ENCODE measurements at regions not wholly inside any gene's neighbourhood (a gene's known extent, or its start where the extent isn't known, plus 50 kb on each side); places are given as distances from the start of the nearest gene placed in this dataset.

GRCh38 chr14:34051966-34052657 lies 101.2 kb upstream of the EGLN3 start:
- no peak overlapping the region for H3K27ac ChIP-seq (ENCODE audit: extremely low read length, insufficient read depth, low read length)
- DNase-seq (ENCODE audit: low spot score) = peak; percentile 95
- no peaks in the 10 kb centered on the region for H3K36me3 ChIP-seq (replicated peaks in 1 of 2; ENCODE audit: control insufficient read depth in 1 of 2, insufficient read depth in 2 of 2, low read length in 2 of 2)
- no peaks in the 10 kb centered on the region for H3K79me2 ChIP-seq (ENCODE audit: insufficient read depth, low read length)
- 29% methylated on average over 5 of the region's 5 CpGs for WGBS (ENCODE audit: low lambda C conversion rate)
- no peak for FAIRE-seq
- peak overlapping the region; percentile 43 for H3K4me2 ChIP-seq (ENCODE audit: low read depth, low read length)
- CTCF ChIA-PET (ENCODE audit: low intra/inter-chr PET ratio, low total read pairs) = no interaction called here
- BruUV-seq (replicated peaks) = no TSS peak
- H2AFZ ChIP-seq (ENCODE audit: low read length) = no peak overlapping the region
- in situ Hi-C loops (cut with HindIII; ENCODE audit: extremely low pct_ligation_motif_present, low pct_unique_long_range_greater_than_20kb) = no loop called here
- H3K9me3 ChIP-seq (ENCODE audit: low read length) = no peaks in the 10 kb centered on the region
- no peaks in the 10 kb centered on the region for H4K20me1 ChIP-seq (ENCODE audit: insufficient read depth, low read length)
- no peak overlapping the region; a peak in 1 of 6 replicates for H3K4me3 ChIP-seq (replicated peaks in 1 of 3; ENCODE audit: insufficient read depth in 1 of 3, low read depth in 2 of 3, low read length in 3 of 3)
- no peak overlapping the region for H3K9ac ChIP-seq (ENCODE audit: insufficient read depth, low read depth, low read length)
- intact Hi-C loops (cut with micrococcal nuclease; ENCODE audit: unreplicated experiment) = loop anchor here (1.0 kb wide), 2 partner anchors 9 to 28 kb away; no protein-coding TSS in a partner anchor
- POLR2A ChIA-PET = interaction anchor here (0.7 to 2.3 kb wide), 12 partner anchors 8 to 280 kb away, joined by 3 to 39 read pairs (median 6); no protein-coding TSS in a partner anchor
- peaks cover 73% of the 10 kb centered on the region for H3K4me1 ChIP-seq (ENCODE audit: insufficient read depth, low read length)
- peak; percentile 94 for ATAC-seq
- H3K27me3 ChIP-seq (ENCODE audit: control insufficient read depth in 1 of 2, insufficient read depth in 2 of 2, low read length in 2 of 2) = peaks cover 0 to 2% of the 10 kb centered on the region in 2 experiments; a peak in 1 of 5 replicates
- TF ChIP-seq SSRP1 (CRISPR knock-in tag; IDR thresholded peaks at IDR 0.05) (peak; percentile 50; the same call in 1 of the 2 replicates), HNF1B (CRISPR knock-in tag; IDR thresholded peaks at IDR 0.05) (no peak), PREB (CRISPR knock-in tag; IDR thresholded peaks at IDR 0.05) (no peak), NFE2 (CRISPR knock-in tag; IDR thresholded peaks at IDR 0.05) (no peak), ZNF781 (CRISPR knock-in tag; IDR thresholded peaks at IDR 0.05; ENCODE audit: borderline replicate concordance, not compliant biosample characterization) (no peak), RBM39 (IDR thresholded peaks at IDR 0.05; ENCODE audit: low read depth, low read length, poor library complexity, severe bottlenecking) (no peak), HOXA9 (CRISPR knock-in tag; IDR thresholded peaks at IDR 0.05; ENCODE audit: borderline replicate concordance) (no peak), POLR2G (IDR thresholded peaks at IDR 0.05; ENCODE audit: low read depth, low read length) (peak; percentile 90), NCOA1 (CRISPR knock-in tag; IDR thresholded peaks at IDR 0.05) (no peak), ZNF557 (CRISPR knock-in tag; IDR thresholded peaks at IDR 0.05) (no peak), ZNF547 (CRISPR knock-in tag; IDR thresholded peaks at IDR 0.05) (no peak; the same call in 1 of the 2 replicates), ZFP62 (CRISPR knock-in tag; IDR thresholded peaks at IDR 0.05) (no peak), REPIN1 (CRISPR knock-in tag; IDR thresholded peaks at IDR 0.05; ENCODE audit: borderline replicate concordance, low read depth) (no peak), ZNF138 (CRISPR knock-in tag; IDR thresholded peaks at IDR 0.05; ENCODE audit: low read depth) (no peak), ZNF263 (CRISPR knock-in tag; IDR thresholded peaks at IDR 0.05) (no peak), LBX2 (CRISPR knock-in tag; IDR thresholded peaks at IDR 0.05; ENCODE audit: borderline replicate concordance) (no peak), ZSCAN31 (CRISPR knock-in tag; IDR thresholded peaks at IDR 0.05; ENCODE audit: low read depth) (no peak), TCF12 (IDR thresholded peaks at IDR 0.05) (no peak), TCF12 (CRISPR knock-in tag; IDR thresholded peaks at IDR 0.05) (no peak), JUNB (CRISPR knock-in tag; IDR thresholded peaks at IDR 0.05; ENCODE audit: borderline replicate concordance) (no peak), ZNF800 (CRISPR knock-in tag; IDR thresholded peaks at IDR 0.05) (peak; percentile 83; the same call in 1 of the 2 replicates)

All from HepG2 (cell line).